ENCODE measurements at regions not wholly inside any gene's neighbourhood (a gene's known extent, or its start where the extent isn't known, plus 50 kb on each side); places are given as distances from the start of the nearest gene placed in this dataset.

- DNase-seq, result no peak
These were observed 78.5 kb downstream of the RPLP1 start for GRCh38 chr15:69530991-69531664.

DNA sequence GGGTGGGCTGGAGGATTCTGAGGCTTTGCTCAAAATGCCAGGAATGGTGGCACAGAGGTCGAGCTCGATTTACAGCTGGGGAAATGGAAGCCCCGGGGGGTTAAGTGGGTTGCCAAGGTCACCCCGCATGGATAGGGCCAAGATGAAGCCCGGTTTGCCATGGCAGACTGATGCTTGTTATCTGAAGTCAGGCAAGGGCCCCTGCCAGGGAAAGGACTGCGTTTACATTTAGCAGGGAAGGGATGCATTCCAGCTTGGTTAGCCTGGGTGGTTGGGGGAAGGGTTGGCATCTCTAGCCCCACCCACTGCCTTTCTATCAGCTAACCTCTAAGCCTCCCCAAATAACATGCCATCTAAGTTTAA, 79.0 kb downstream of the RPLP1 start:
- DNase-seq, result no peak

- no peak for DNase-seq
These were observed 79.4 kb downstream of the RPLP1 start for GRCh38 chr15:69532066-69532465.

DNA sequence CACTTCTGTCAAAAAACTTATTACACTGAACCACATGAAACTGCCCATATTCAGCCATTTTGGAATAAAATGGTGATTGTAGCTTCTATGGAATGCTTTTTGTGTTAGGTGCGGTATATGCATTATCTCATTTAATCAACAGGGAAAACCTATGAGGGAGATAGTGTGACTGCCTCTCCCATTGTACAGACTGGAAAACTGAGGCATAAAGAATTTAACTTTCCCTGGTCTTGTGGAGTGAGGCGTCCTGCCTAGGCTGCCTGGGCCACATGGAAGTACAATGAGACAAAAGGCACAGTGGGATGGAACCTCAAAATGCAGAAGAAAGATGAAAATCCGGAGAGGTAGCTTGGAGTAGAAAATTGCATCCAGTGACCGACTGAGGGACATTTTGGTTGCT, 80.2 kb downstream of the RPLP1 start:
- DNase-seq, result no peak

DNA sequence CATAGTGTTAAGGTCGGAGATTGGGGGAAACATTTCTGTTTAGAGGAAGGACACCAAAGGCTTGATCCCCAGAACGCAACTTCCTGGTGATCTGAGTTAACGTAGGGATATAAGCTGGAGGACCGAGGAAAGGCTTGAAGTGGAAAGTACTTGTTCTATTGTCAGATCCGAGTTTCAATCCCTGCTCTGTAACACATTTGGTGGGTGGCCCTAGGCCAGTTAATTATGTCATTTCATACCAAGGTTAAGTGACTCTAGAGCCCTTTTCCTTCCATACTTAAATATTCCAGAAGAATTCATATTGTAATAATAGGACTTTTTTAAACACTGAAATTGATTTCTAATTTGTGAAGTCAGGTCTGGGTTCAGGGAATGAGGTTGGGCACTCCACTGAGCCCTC, 80.9 kb downstream of the RPLP1 start:
- no peak for DNase-seq

DNA sequence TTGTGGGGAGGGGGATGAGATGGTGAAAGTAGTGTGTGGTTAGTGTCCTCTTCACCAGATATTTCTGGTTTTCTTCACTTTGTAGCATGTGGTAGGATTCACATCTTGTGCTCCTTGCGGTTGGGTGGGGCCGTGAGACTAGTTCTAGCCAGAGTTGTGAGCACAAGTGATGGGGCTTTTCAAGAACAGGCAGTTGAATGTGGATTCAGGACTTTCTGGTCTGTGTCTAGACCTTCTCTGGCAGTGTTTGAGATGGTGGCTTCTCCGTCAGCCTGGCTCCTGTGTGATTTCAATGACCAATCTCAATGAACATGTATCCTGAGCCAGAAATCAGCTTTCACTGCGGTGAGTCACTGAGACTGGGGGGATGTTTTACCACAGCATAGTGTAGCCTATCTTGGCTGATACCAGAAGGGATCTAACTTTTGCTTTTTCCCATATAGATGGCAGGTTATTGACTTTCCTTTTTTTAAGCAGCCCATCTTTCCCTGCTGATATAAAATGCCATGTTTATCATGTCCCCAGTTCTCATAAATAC, 82.6 kb downstream of the RPLP1 start:
- DNase-seq, result no peak

DNA sequence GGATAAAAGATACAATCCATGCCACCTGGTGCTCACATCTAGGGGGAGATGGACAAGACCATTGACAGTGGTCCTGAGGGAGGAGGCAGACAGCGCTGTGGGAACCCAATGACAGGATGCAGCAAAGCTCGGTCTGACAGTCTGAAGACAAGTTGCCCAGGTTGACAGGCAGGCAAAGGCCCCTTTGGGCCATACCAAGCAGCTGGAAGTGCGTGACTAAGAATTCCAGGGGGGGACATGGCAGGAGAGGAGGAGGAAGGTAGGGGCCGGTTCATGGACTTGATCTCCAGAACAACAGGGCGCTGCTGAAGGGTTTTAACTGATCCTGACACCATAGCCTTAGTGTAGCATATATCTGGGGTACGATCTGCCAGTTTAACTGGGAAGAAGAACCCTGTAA, 83.4 kb downstream of the RPLP1 start:
- DNase-seq, result no peak

GRCh38 chr15:69536726-69537512, 84.3 kb downstream of the RPLP1 start:
- no peak for DNase-seq

- no peak for DNase-seq
These were observed 85.3 kb downstream of the RPLP1 start for GRCh38 chr15:69537901-69538300.

DNA sequence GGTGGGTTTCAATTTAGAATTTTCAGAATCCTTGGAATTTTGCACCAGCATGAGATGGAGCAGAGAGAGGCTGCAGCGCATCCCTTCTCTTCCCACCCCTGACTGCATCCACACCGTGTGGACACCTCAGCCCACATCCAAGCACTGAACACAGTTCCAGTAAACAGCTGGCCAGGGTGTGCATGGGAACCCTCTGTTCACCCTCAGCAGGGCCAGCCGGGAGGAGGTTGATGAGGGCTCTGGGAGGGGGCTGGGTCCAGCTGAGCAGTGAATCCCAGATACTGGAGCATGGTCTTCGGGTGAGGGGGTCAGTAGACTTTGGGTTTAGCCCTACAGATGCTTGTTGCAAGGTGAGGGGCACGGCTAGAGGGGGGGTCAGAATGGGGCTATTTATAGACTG, 85.8 kb downstream of the RPLP1 start:
- DNase-seq, result no peak

GRCh38 chr15:69539345-69539744, 86.7 kb downstream of the RPLP1 start:
- DNase-seq, result no peak

DNA sequence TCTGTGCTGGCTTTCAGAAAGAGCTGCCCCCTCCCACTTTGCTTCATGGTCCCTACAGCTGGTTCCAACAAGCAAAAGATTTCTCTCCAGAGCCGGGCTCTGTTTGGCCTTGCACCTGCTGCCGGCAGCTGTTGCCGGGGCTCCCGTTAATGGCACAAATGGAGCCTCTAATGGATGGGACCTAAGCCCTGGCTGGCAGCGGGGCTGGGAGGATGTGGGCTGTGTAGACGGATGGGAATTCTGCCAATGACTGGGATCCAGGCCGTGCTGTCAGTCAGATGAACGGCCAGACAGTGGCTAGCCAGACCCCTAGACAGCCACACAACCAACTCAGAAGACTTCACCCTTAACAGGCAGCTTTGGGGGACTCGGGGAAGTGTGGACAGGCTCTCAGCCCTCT, 88.0 kb downstream of the RPLP1 start:
- DNase-seq, result no peak

- no peak for DNase-seq
These were observed 89.4 kb downstream of the RPLP1 start for GRCh38 chr15:69542028-69542427.

DNA sequence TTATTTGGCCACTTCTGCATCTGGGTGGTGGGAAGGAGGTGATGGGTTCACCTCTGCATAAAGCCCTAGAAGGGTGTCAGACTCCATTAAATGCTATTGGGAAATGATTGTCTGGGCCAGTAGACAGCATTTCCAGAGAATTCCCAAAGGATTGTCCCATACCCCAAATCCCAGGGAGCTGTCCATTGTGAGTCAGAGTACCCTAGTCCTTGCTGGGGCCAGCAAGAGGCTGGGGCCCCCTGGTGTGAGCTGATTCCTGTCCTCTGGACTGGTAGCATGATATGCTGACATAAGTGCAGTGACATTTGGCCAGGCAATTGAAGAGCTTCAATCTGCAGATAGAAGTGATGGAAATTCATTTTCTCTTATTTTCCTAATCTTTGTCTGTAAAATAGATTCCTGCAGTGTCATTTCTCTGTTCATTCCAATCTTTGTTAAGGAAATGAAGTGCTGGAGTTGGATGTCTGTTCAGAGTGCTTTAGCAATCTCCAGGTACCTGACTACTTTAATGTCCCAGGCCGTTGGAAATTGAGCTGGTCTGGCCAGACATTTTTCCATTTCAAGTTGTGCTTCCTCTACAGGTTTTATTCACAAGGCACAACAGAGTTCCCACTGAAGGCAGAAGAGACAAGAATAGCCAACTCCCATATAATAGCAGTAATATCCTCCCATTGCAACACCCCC, 91.2 kb downstream of the RPLP1 start:
- no peak for DNase-seq

GRCh38 chr15:69544365-69545113, 91.9 kb downstream of the RPLP1 start:
- no peak for DNase-seq

DNA sequence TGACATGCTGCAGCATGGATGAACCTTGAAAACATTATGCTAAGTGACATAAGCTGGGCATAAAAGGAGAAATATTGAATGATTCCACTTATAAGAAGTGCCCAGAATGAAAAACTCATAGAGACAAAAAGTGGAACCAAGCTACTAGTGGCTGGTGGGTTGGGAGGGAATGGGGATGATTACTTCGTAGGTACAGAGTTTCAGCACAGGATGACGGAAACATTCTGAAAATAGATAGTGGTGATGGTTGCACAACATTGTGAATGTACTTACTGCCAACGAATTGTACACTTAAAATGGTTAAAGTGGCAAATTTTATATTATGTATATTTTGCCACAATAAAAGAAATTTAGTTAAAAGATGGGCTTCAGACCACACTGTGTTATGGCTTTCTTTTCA, 93.6 kb downstream of the RPLP1 start:
- no peak for DNase-seq

DNA sequence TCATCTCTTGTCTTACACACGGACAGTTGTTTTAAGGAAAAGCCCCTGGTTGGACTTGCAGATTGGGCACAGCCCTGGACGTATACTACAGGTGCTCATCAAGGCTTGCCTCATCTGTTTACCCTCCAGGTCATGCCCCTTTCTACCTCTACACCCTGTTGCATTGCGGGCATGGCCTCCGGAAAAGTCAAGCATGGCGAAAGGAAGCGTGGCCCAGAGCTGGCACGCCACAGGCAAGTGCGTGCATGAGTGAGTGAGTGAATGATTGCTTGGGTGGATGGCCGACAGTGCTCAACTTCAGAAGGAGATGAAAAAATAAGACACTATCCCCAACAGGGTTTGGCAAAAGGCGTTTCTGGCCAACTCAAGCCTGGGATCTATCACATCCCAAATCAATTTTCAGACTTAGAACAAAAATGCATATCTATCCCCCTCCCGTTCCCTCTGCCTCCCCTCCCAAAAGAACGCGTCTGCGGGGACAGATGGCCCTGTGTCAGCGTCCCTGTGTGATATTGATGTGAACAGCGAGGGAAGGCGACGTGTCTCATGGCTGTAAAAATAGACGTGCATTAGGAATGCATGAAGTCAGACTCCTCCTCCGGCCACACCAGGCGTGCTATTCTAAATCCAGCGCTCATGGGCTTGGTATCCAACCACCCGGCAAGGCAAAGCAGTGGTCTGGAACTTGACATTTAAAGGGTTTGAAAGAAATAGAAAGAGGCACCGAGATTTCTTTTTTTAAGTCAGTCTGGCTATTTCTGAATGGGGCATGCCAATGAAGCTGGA, 96.0 kb downstream of the RPLP1 start:
- no peak for DNase-seq

GRCh38 chr15:69551391-69552056, 98.9 kb downstream of the RPLP1 start:
- DNase-seq, result no peak

- DNase-seq, result no peak
These were observed 99.6 kb downstream of the RPLP1 start for GRCh38 chr15:69552057-69552815.

DNA sequence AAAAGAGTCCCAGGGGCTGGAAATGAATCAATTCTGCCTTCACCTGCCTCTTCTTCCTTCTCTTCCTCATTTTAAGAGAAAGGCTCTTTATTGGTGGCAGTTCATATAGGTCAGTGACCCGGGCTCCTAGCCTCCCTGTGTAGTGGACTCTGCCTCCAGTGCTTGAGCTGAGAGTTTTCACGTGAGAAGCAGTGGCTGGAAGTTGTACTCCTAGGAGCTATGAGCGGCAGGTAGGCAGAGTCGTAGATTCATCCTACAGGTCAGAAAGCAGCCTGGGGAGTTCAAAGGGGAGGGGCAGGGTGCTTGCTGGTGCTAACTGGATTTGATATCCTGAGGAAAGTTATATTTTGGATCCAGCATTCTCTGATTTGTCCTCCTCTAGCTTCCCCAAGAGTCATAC, 101.1 kb downstream of the RPLP1 start:
- no peak for DNase-seq

All from stimulated activated naive CD4-positive, alpha-beta T cell (primary cell).